HFF-Myc (cell line): ENCODE measurements at regions not wholly inside any gene's neighbourhood (a gene's known extent, or its start where the extent isn't known, plus 50 kb on each side); places are given as distances from the start of the nearest gene placed in this dataset.

Source experiments
- DNase-seq: peaks from one replicate; pipeline ENCODE4 v3.0.0-alpha.2; 2011; ENCODE audit warnings: low read depth; ENCODE audit errors: extremely low read depth
- H3K4me3 ChIP-seq: replicated peaks from 2 replicates; pipeline ENCODE4 v1.5.1; 2011; ENCODE audit warnings: low read depth, mild to moderate bottlenecking, control low read depth, low read length
- CTCF ChIP-seq: IDR thresholded peaks from 2 replicates; pipeline ENCODE4 v1.5.1; 2012; ENCODE audit warnings: mild to moderate bottlenecking, low read depth, low read length, control low read depth; ENCODE audit errors: missing control alignments

DNA sequence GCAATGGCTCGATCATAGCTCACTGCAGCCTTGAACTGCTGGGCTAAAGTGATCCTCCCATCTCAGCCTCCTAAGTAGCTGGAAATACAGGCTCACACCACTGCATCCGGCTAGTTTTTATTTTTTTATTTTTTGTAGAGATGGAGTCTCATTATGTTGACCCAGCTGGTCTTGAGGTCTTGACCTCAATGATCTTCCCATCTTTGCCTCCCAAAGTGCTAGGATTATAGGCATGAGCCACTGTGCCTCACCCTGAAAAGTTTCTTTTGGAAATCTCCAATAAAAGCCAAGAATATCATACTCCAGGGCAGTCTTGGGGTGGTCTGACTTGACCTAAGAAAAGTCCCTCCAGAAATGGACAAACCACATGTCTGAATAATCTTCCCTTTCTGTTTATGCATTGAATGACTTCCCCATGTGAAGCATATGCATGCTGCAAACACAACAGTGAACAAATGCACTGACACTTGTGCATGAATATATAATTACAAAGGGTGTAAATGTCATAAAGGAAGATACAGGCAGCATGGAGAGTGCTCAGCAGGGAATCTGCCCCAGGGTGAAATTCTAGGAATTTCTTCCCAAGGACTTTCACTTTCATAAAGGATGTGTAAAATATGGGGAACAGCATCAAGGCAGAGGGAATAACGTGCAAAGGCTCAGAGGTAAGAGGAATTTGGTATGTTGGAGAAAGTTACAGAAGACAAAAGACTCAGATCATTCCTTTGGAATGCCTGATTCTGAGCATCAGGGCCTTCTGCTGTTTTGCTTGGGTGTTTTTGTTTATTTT, 142.4 kb upstream of the LYZL1 start:
- no peak for DNase-seq
- TF ChIP-seq CTCF, result no peak
- no peak overlapping the region for H3K4me3 ChIP-seq

GRCh38 chr10:29150010-29150409, 138.9 kb upstream of the LYZL1 start:
- DNase-seq, result no peak
- H3K4me3 ChIP-seq, result no peak overlapping the region
- no peak for TF ChIP-seq CTCF

- TF ChIP-seq CTCF, result no peak
- H3K4me3 ChIP-seq, result no peak overlapping the region
- no peak for DNase-seq
Measured at GRCh38 chr10:29151005-29151404, 137.9 kb upstream of the LYZL1 start.

- peak; percentile 11 for DNase-seq
- TF ChIP-seq CTCF, result no peak
- H3K4me3 ChIP-seq, result no peak overlapping the region
Measured at GRCh38 chr10:29157321-29157720, 131.5 kb upstream of the LYZL1 start.

DNA sequence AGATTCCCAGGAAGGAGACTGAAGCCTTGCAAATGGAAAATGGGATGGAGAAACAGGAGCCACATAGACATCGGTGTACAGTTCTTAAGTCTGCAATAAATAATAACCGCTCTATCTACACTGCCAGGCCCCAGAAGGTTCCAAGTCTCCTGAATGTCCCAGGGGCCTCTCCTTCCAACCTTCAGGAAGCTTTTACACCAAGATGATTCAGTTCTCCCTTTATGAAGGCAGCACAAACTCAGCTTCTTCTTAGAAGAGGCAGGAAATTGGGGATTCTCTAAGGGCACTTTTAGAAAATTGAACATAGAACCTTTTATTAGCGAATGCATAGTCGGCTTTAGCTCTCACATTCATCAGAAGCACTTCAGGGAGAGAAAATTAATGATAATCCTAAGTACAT, 130.8 kb upstream of the LYZL1 start:
- no peak overlapping the region for H3K4me3 ChIP-seq
- TF ChIP-seq CTCF, result no peak

DNA sequence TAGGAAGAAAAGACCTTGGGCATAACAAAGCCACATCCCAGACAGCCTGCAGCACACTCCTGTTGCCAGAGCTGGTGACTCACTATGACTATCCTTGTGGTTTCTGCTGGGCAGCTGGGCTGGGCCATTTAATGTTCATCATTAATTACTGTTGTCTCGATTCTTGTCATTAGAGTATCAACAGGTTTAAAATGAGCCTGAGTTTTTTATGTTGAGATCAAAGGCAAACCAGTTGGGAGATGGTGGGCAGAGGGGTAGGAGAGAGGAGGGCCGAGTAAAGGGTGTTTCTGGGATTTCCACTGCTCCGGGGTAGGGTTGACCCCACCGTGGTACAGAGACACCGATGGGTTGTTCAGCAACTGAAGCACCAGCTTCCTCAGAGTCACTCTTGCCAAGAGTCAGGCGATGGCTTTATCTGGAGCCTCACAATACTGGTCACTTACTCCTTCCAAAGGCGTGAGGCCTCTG, 128.7 kb upstream of the LYZL1 start:
- peak; percentile 62 for DNase-seq
- no peak for TF ChIP-seq CTCF
- no peak overlapping the region for H3K4me3 ChIP-seq

More for the DNA sequence above, 130.8 kb upstream of the LYZL1 start:
- DNase-seq, result no peak
